A549 (cell line): ENCODE measurements at regions not wholly inside any gene's neighbourhood (a gene's known extent, or its start where the extent isn't known, plus 50 kb on each side); places are given as distances from the start of the nearest gene placed in this dataset.

Experiments
- CEBPB ChIP-seq, 2 experiments: fragments of >200 bp in 1 of 2; sonication (Bioruptor Twin) in 1 of 2; formaldehyde crosslinking in 1 of 2; IDR thresholded peaks; 2 replicates each; pipeline ENCODE4 v1.6.1; 2012 to 2016
- CTCF ChIP-seq: fragments of >200 bp; sonication (Bioruptor Twin); formaldehyde crosslinking; IDR thresholded peaks from 3 replicates; pipeline ENCODE4 v1.5.1; 2016
- EHF ChIP-seq: fragments of 250-450 bp; sonication (Bioruptor Pico); IDR thresholded peaks from 2 replicates; pipeline ENCODE4 v1.5.0; 2020; ENCODE audit warnings: mild to moderate bottlenecking
- EP300 ChIP-seq, 2 experiments: fragments of >200 bp; sonication (Bioruptor Twin); formaldehyde crosslinking; IDR thresholded peaks; 2 replicates in 1 of 2; 3 replicates in 1 of 2; pipeline ENCODE4 v1.6.1; 2016 to 2017
- HDAC2 ChIP-seq: fragments of 200-600 bp; sonication (generic); IDR thresholded peaks from 2 replicates; pipeline ENCODE4 v1.6.1; 2016
- JUNB ChIP-seq: fragments of >200 bp; sonication (Bioruptor Twin); formaldehyde crosslinking; IDR thresholded peaks from 2 replicates; pipeline ENCODE4 v1.6.1; 2016
- KDM5A ChIP-seq: fragments of 200-600 bp; sonication (generic); IDR thresholded peaks from 2 replicates; pipeline ENCODE4 v1.6.1; 2016; ENCODE audit warnings: antibody characterized with exemption, mild to moderate bottlenecking
- PHF8 ChIP-seq: fragments of 200-600 bp; sonication (generic); IDR thresholded peaks from 2 replicates; pipeline ENCODE4 v1.6.1; 2016; ENCODE audit warnings: low read depth, mild to moderate bottlenecking, antibody characterized with exemption, moderate library complexity, borderline replicate concordance
- POLR2A ChIP-seq: IDR thresholded peaks from 2 replicates; pipeline ENCODE4 v1.6.1; 2012; ENCODE audit warnings: mild to moderate bottlenecking, low read length
- RAD21 ChIP-seq, 2 experiments: fragments of >200 bp in 1 of 2; sonication (Bioruptor Twin) in 1 of 2; formaldehyde crosslinking in 1 of 2; IDR thresholded peaks in 1 of 2; conservative IDR thresholded peaks in 1 of 2; 2 replicates in 1 of 2; 3 replicates in 1 of 2; pipeline ENCODE4 v1.6.1; 2012 to 2018; ENCODE audit warnings: inconsistent platforms in 1 of 2
- RCOR1 ChIP-seq: fragments of 150-350 bp; IDR thresholded peaks from 2 replicates; pipeline ENCODE4 v1.6.1; 2014; ENCODE audit warnings: antibody characterized with exemption, low read length, low read depth
- REST ChIP-seq: fragments of 200-600 bp; sonication (generic); IDR thresholded peaks from 2 replicates; pipeline ENCODE4 v1.6.1; 2016; ENCODE audit warnings: antibody characterized with exemption, mild to moderate bottlenecking, moderate library complexity
- RFX5 ChIP-seq: fragments of 450-650 bp; IDR thresholded peaks from 2 replicates; pipeline ENCODE4 v1.7.1; 2014; ENCODE audit warnings: antibody characterized with exemption, mild to moderate bottlenecking, moderate library complexity

- TF ChIP-seq HDAC2 (no peak), CTCF (no peak), CEBPB (IDR thresholded peaks at IDR 0.05) (no peak), RCOR1 (no peak), KDM5A (no peak), PHF8 (no peak), JUNB (no peak), POLR2A (no peak), EP300 (IDR thresholded peaks at IDR 0.05) (no peak), RAD21 (conservative IDR thresholded peaks at IDR 0.05 in 1 of 2, IDR thresholded peaks at IDR 0.05 in 1 of 2) (no peak), RFX5 (no peak), EHF (CRISPR knock-in tag) (no peak), REST (no peak)
Observed at GRCh38 chr9:7668541-7668940, 131.0 kb downstream of the DMAC1 start.
